Lung microvascular endothelial cell (primary cell): ENCODE measurements at regions not wholly inside any gene's neighbourhood (a gene's known extent, or its start where the extent isn't known, plus 50 kb on each side); places are given as distances from the start of the nearest gene placed in this dataset.

ENCODE experiments used
- DNase-seq, 2 donors: peaks; one replicate each; pipeline versions ENCODE4 v3.0.0 to v3.0.0-alpha.2; 2010; ENCODE audit warnings: low read depth in 2 of 2

- peak in 1 of 2 donors; percentile 3 for DNase-seq
Observed at GRCh38 chr1:68293122-68293521, 60.8 kb upstream of the WLS start.

GRCh38 chr1:68291688-68292384, 59.5 kb upstream of the WLS start:
- no peak for DNase-seq

GRCh38 chr1:68287241-68287640, 54.9 kb upstream of the WLS start:
- DNase-seq: no peak

GRCh38 chr1:68285046-68285445, 52.7 kb upstream of the WLS start:
- DNase-seq: no peak

- DNase-seq: no peak
Observed at GRCh38 chr1:68281946-68282615, 49.8 kb upstream of the WLS start.
